Mucosa of descending colon (tissue), 3 donors: ENCODE measurements at regions not wholly inside any gene's neighbourhood (a gene's known extent, or its start where the extent isn't known, plus 50 kb on each side); places are given as distances from the start of the nearest gene placed in this dataset.
"Not testable (repeated sequence)": the region's sequence is repeated elsewhere in the genome, so short reads cannot be mapped to it uniquely, and the experiment has no call there.

Experiments used
- ATAC-seq: fragments of 200-7000 bp; cut with Tn5 transposase; one replicate; pipeline ENCODE4 v1.9.1; 2020; ENCODE audit warnings: mild to moderate bottlenecking, moderate library complexity
- DNase-seq, 3 donors: peaks; one replicate each; pipeline ENCODE4 v3.0.0-alpha.2; 2020
- H3K36me3 ChIP-seq: fragments of 200-600 bp; one replicate; pipeline ENCODE4 v1.8.0; 2021; ENCODE audit warnings: low read depth, mild to moderate bottlenecking
- H3K4me1 ChIP-seq: fragments of 200-600 bp; one replicate; pipeline ENCODE4 v1.8.0; 2021; ENCODE audit warnings: low read depth, mild to moderate bottlenecking
- H3K4me3 ChIP-seq: fragments of 200-600 bp; one replicate; pipeline ENCODE4 v1.8.0; 2021; ENCODE audit warnings: mild to moderate bottlenecking
- H3K9me3 ChIP-seq: fragments of 200-600 bp; one replicate; pipeline ENCODE4 v1.8.0; 2021; ENCODE audit warnings: mild to moderate bottlenecking
- CTCF ChIP-seq: fragments of 200-600 bp; IDR thresholded peaks from one replicate; pipeline ENCODE4 v1.8.0; 2022; ENCODE audit warnings: antibody characterized with exemption, mild to moderate bottlenecking
- intact Hi-C, 2 donors: fragments of 100-400 bp; cut with DNase I in 1 of 2; cut with micrococcal nuclease in 1 of 2; formaldehyde crosslinking; loops; one replicate each; pipeline versions ENCODE4 v1.11.0 to v1.11.1; 2022; cut with DNase I, micrococcal nuclease
- donor health status: DM: no; HTN: no; CAD: no; lungs with moderate emphysema.
- donor health status: DM: no; HTN: no; CAD: no.
- donor health status: DM: no; HTN: yes; CAD: no.

DNA sequence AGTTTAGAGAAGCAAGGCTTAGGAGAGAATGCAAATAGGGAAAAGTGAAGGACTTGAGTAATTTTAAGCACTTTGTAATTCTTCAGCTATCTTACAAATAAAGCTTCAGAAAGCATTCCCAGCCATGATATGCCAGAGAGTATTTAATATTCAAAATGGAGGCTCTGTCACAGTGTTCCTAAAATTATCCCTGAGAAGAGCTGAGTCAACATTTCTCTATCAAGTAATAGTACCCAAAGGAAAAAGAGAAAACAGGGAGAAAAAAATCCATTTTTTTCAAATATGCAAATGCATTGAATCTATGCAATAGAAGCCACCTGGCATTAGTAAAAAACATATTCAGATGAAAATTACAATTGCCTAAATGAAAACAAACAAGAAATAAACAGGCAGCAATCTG is 392.6 kb upstream of the FAM174A start:
- no peak for TF ChIP-seq CTCF
- Histone ChIP-seq H3K9me3 (no peaks in the 10 kb centered on the region), H3K4me3 (no peak overlapping the region), H3K36me3 (no peaks in the 10 kb centered on the region), H3K4me1 (no peaks in the 10 kb centered on the region)
- ATAC-seq (no peak), DNase-seq (no peak)
- intact Hi-C loops = no loop called here

GRCh38 chr5:100131161-100131560 is 404.0 kb upstream of the FAM174A start:
- Histone ChIP-seq H3K4me1 (no peaks in the 10 kb centered on the region), H3K36me3 (no peaks in the 10 kb centered on the region), H3K4me3 (no peak overlapping the region), H3K9me3 (no peaks in the 10 kb centered on the region)
- TF ChIP-seq CTCF = no peak
- ATAC-seq = no peak
- intact Hi-C loops = no loop called here
- DNase-seq = no peak

- intact Hi-C loops = no loop called here
- no peak for DNase-seq
- TF ChIP-seq CTCF = no peak
- H3K4me3 ChIP-seq = no peak overlapping the region
- H3K9me3 ChIP-seq = no peaks in the 10 kb centered on the region
- no peaks in the 10 kb centered on the region for H3K4me1 ChIP-seq
- no peak for ATAC-seq
- no peaks in the 10 kb centered on the region for H3K36me3 ChIP-seq
These were observed 404.9 kb upstream of the FAM174A start for GRCh38 chr5:100130307-100130706.

DNA sequence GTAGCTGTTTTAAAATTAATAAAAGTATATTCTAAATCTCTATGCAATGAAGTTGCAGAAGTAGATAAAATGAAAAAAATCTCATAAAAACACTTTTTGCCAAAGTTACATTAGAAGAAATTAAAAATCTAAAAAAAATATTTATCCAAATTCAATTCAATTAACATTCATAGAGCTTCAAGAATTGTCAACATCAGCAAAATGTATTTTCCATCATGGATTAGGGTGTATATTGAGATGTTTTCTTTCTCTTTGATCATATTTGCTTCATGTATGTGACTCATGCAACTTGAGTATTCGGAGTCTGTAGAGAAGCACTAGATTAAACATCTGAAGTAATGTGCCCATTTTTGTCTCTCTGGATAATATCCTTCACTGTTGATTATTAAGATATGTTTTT is 415.3 kb upstream of the FAM174A start:
- no peaks in the 10 kb centered on the region for H3K4me1 ChIP-seq
- no peaks in the 10 kb centered on the region for H3K36me3 ChIP-seq
- no peaks in the 10 kb centered on the region for H3K9me3 ChIP-seq
- intact Hi-C loops = no loop called here
- DNase-seq = no peak
- H3K4me3 ChIP-seq = no peak overlapping the region
- ATAC-seq = no peak
- no peak for TF ChIP-seq CTCF

GRCh38 chr5:100110497-100110896 is 424.7 kb upstream of the FAM174A start:
- intact Hi-C loops = no loop called here
- Histone ChIP-seq H3K4me1 (no peaks in the 10 kb centered on the region), H3K4me3 (no peak overlapping the region), H3K9me3 (peaks cover 17% of the 10 kb centered on the region), H3K36me3 (no peaks in the 10 kb centered on the region)
- ATAC-seq (no peak), DNase-seq (no peak)
- TF ChIP-seq CTCF = no peak

GRCh38 chr5:100108883-100109282 is 426.3 kb upstream of the FAM174A start:
- no peak for ATAC-seq
- no peaks in the 10 kb centered on the region for H3K36me3 ChIP-seq
- no peaks in the 10 kb centered on the region for H3K4me1 ChIP-seq
- DNase-seq = no peak
- intact Hi-C loops = no loop called here
- no peak for TF ChIP-seq CTCF
- H3K4me3 ChIP-seq = no peak overlapping the region
- peaks cover 17% of the 10 kb centered on the region for H3K9me3 ChIP-seq

DNA sequence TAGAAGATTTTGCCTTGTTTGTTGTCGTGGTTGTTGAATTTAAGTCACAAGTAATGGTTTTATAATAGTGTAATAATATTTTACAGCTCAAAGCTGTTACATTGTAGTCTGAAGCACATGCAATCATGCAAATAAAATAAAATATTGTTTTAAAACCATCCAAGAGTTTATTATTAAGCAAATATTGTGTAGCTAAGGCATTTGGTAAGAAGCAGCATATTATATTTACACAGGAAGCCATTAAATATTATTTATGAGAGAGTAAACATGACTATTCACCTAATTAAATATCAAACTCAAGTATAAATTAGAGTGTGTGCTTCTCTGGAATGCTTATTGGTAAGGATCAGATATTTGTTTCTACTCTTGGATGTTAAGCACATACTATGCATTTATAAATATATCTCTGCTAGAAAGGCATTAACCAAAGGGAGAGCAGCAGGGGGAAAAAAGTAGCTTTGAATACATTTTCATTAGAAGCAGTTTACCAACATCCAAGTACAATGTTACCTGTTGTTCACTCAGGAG is 431.5 kb upstream of the FAM174A start:
- H3K36me3 ChIP-seq, H3K4me1 ChIP-seq, ATAC-seq, H3K4me3 ChIP-seq, intact Hi-C loops, DNase-seq: not testable (repeated sequence)
- peaks cover 11% of the 10 kb centered on the region for H3K9me3 ChIP-seq

GRCh38 chr5:100101466-100101865 is 433.7 kb upstream of the FAM174A start:
- H3K36me3 ChIP-seq, intact Hi-C loops, ATAC-seq, H3K9me3 ChIP-seq, H3K4me3 ChIP-seq, H3K4me1 ChIP-seq, DNase-seq: not testable (repeated sequence)

DNA sequence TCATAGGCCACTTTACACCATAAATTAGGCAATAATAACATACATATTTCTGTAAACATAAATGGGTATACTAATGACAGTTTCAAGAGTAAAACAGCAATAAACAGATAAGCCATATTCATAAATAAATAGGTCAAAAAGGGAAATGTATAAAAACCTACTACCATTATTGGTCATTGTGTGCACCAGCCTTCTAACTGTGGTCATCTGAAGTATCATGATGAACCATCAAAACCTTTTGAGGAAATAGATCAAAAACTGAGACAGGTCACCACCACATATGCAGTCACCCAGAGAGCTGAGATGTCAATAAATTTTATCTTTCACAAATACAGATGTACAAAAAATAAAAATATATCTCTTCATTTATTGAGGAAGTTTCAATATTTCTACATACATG is 438.8 kb upstream of the FAM174A start:
- H3K9me3 ChIP-seq, DNase-seq, H3K4me1 ChIP-seq, H3K4me3 ChIP-seq, intact Hi-C loops, H3K36me3 ChIP-seq, ATAC-seq: not testable (repeated sequence)
